IPS-18a (cell line): ENCODE measurements at regions not wholly inside any gene's neighbourhood (a gene's known extent, or its start where the extent isn't known, plus 50 kb on each side); places are given as distances from the start of the nearest gene placed in this dataset.

ENCODE experiments used
- H3K27ac ChIP-seq: one replicate; pipeline ENCODE4 v1.5.1; 2013; ENCODE audit warnings: low read length
- H3K27me3 ChIP-seq: one replicate; pipeline ENCODE4 v1.6.1; 2013; ENCODE audit warnings: mild to moderate bottlenecking, low read length; ENCODE audit not compliant: control insufficient read depth, insufficient read depth
- H3K36me3 ChIP-seq: one replicate; pipeline ENCODE4 v1.6.1; 2013; ENCODE audit warnings: low read depth, low read length; ENCODE audit not compliant: control insufficient read depth
- H3K4me1 ChIP-seq: one replicate; pipeline ENCODE4 v1.6.1; 2013; ENCODE audit warnings: low read depth, low read length; ENCODE audit not compliant: control insufficient read depth
- H3K4me3 ChIP-seq: one replicate; pipeline ENCODE4 v1.5.1; 2013; ENCODE audit warnings: low read length
- H3K9ac ChIP-seq: one replicate; pipeline ENCODE4 v1.6.1; 2013; ENCODE audit warnings: mild to moderate bottlenecking, low read length, moderate library complexity
- H3K9me3 ChIP-seq: one replicate; pipeline ENCODE4 v1.6.1; 2013; ENCODE audit warnings: low read depth, low read length; ENCODE audit not compliant: control insufficient read depth

DNA sequence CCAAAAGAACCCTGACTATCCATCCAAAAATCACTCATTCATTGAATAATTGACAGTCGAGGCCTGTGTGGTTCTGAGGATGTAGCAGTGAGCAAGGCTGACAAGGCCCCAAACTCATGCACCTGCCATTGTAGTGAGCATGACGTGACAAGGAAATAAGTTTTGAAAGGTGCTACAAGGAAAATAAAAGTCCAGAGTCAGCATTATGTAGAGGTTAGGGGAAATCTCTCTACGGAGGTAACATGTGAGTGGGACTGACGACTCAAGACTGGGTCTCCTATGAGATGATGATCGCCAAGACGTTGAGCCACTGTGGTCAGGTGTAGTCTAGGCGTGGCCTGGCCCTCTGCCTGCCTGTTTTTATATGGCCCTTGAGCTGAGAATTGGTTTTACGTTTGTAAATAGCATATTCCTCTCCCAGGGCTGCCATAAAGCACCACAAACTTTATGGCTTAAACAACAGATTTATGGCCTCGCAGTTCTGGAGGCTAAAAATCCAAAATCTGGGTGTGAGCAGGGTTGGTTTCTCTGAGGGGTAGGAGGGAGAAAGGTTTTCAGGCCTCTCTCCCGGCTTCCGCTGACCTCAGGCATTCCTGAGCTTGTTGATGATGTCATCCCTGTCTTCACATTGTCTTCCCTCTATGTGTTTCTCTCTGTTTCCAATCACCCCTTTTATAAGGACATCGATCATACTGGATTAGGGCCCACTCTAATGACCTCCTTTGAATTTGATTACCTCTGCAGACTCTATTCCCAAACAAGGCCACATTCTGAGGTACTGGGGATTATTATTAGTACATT, 206.4 kb upstream of the EGFLAM start:
- Histone ChIP-seq H3K9me3 (no peaks in the 10 kb centered on the region), H3K36me3 (no peaks in the 10 kb centered on the region), H3K27me3 (no peaks in the 10 kb centered on the region), H3K9ac (no peak overlapping the region), H3K4me3 (no peak overlapping the region), H3K4me1 (no peaks in the 10 kb centered on the region), H3K27ac (no peak overlapping the region)

DNA sequence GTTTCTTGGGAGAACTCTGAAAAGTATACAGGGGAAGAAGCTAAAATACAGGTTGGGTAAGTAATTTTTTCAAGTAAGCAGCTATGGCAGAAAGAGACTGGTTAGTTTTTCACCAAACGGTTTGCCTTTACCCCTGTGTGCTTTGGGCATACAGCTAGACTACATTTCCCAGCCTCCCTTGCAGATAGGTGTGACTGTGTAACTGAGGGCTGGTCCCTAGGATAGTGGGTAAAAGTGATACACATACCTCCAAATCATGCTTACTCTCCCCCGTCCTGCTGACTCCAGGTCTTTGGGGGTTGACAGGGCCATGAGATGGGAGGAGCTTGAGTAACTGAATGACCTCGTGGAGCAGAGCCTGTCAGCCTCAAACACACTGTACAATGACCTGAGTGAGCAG, 208.6 kb upstream of the GDNF start:
- Histone ChIP-seq H3K4me1 (no peaks in the 10 kb centered on the region), H3K4me3 (no peak overlapping the region), H3K36me3 (no peaks in the 10 kb centered on the region), H3K9me3 (no peaks in the 10 kb centered on the region), H3K27ac (no peak overlapping the region), H3K9ac (no peak overlapping the region), H3K27me3 (no peaks in the 10 kb centered on the region)

- H3K4me3 ChIP-seq, result no peak overlapping the region
- H3K9ac ChIP-seq, result no peak overlapping the region
- H3K27me3 ChIP-seq, result no peaks in the 10 kb centered on the region
- H3K36me3 ChIP-seq, result no peaks in the 10 kb centered on the region
- no peaks in the 10 kb centered on the region for H3K4me1 ChIP-seq
- no peaks in the 10 kb centered on the region for H3K9me3 ChIP-seq
- no peak overlapping the region for H3K27ac ChIP-seq
These were observed 206.3 kb upstream of the GDNF start for GRCh38 chr5:38046103-38046502.

- Histone ChIP-seq H3K27me3 (no peaks in the 10 kb centered on the region), H3K9ac (no peak overlapping the region), H3K9me3 (no peaks in the 10 kb centered on the region), H3K27ac (no peak overlapping the region), H3K4me1 (no peaks in the 10 kb centered on the region), H3K36me3 (no peaks in the 10 kb centered on the region), H3K4me3 (no peak overlapping the region)
These were observed 205.6 kb upstream of the GDNF start for GRCh38 chr5:38045446-38045845.

- no peaks in the 10 kb centered on the region for H3K36me3 ChIP-seq
- H3K9ac ChIP-seq, result no peak overlapping the region
- no peaks in the 10 kb centered on the region for H3K4me1 ChIP-seq
- H3K4me3 ChIP-seq, result no peak overlapping the region
- H3K9me3 ChIP-seq, result no peaks in the 10 kb centered on the region
- H3K27me3 ChIP-seq, result no peaks in the 10 kb centered on the region
- no peak overlapping the region for H3K27ac ChIP-seq
These were observed 200.0 kb upstream of the GDNF start for GRCh38 chr5:38039826-38040225.

DNA sequence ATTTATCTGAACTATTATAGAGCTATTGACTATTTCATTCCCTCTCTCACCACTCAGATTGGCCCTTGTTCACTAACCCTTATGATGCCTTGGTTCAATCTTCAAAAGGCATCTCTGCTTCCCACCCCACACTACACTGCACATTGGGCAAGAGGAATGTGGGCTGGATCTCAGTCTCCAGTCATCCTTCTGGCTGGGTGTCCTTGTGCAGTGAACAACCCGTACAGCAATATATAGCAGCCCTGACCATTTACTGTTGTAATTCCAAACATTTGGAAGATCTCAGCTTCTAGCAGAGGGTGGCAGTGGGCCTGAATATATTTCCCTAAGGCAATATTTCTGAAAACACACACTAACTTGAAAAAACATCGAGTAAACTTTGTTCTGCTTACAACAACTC, 199.2 kb upstream of the GDNF start:
- Histone ChIP-seq H3K27ac (no peak overlapping the region), H3K9ac (no peak overlapping the region), H3K4me3 (no peak overlapping the region), H3K9me3 (no peaks in the 10 kb centered on the region), H3K36me3 (no peaks in the 10 kb centered on the region), H3K27me3 (no peaks in the 10 kb centered on the region), H3K4me1 (no peaks in the 10 kb centered on the region)

DNA sequence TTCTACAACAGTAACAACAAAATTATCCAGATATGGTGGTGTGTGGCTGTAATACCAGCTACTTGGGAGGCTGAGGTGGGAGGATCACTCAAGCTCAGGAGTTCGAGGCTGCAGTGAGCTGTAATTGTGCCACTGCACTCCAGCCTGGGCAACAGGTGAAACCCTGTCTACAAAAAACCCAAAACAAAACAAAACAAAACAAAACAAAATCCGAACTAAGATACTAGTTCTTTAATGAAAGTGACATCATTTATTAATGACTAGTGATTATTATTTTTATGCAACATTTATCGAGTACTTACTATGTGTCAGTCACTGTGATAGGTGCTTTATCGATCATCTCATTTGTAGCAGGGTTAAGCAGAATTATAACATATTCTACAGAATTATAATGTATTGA, 196.9 kb upstream of the GDNF start:
- no peaks in the 10 kb centered on the region for H3K36me3 ChIP-seq
- no peaks in the 10 kb centered on the region for H3K27me3 ChIP-seq
- no peak overlapping the region for H3K9ac ChIP-seq
- no peak overlapping the region for H3K27ac ChIP-seq
- H3K9me3 ChIP-seq, result no peaks in the 10 kb centered on the region
- H3K4me3 ChIP-seq, result no peak overlapping the region
- no peaks in the 10 kb centered on the region for H3K4me1 ChIP-seq

DNA sequence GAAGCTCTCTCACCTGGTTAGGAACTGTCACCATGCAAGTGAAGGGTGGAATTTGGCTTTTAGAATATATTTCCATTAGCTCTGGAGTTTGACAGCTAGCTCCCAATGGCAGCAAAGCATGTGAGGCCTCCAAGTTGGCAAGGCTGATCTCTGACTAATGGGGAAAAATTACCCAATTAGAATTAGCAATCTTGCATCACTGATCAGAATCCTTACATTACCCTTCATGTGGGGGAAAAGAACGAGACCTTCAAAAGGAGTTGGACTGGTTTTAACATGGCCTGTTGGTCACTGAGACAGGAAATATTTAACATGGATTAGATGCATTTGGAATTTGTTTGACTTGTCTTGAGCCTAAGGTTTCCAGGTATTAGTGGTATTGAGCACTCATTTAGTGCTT, 192.3 kb upstream of the GDNF start:
- H3K9ac ChIP-seq, result no peak overlapping the region
- H3K27ac ChIP-seq, result no peak overlapping the region
- no peaks in the 10 kb centered on the region for H3K27me3 ChIP-seq
- H3K9me3 ChIP-seq, result no peaks in the 10 kb centered on the region
- no peak overlapping the region for H3K4me3 ChIP-seq
- no peaks in the 10 kb centered on the region for H3K4me1 ChIP-seq
- no peaks in the 10 kb centered on the region for H3K36me3 ChIP-seq

- H3K4me3 ChIP-seq, result no peak overlapping the region
- no peaks in the 10 kb centered on the region for H3K4me1 ChIP-seq
- H3K9ac ChIP-seq, result no peak overlapping the region
- H3K27ac ChIP-seq, result no peak overlapping the region
- H3K27me3 ChIP-seq, result no peaks in the 10 kb centered on the region
- no peaks in the 10 kb centered on the region for H3K9me3 ChIP-seq
- no peaks in the 10 kb centered on the region for H3K36me3 ChIP-seq
These were observed 191.5 kb upstream of the GDNF start for GRCh38 chr5:38031304-38031703.

- no peak overlapping the region for H3K4me3 ChIP-seq
- H3K9me3 ChIP-seq, result no peaks in the 10 kb centered on the region
- H3K9ac ChIP-seq, result no peak overlapping the region
- H3K27ac ChIP-seq, result no peak overlapping the region
- H3K27me3 ChIP-seq, result no peaks in the 10 kb centered on the region
- H3K4me1 ChIP-seq, result no peaks in the 10 kb centered on the region
- no peaks in the 10 kb centered on the region for H3K36me3 ChIP-seq
These were observed 189.7 kb upstream of the GDNF start for GRCh38 chr5:38029397-38030065.

DNA sequence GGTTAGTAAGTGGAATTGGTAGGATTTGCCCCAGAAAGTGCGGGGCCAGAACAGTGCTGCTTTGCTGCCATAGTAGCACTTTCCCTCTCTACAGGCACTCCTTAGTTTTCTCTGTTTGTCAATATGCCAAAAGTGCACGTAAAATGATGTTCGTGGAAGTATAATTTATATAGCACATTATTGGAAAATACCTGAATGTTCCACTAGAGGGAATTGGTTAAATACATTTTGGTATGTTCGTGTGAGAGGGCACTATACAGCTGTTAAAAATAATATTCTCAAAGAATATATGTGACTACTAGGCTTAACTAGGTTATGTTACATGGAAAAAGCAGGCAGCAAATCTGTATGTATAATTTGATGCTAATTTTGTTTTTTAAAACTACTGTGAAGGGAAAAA, 184.0 kb upstream of the GDNF start:
- H3K27me3 ChIP-seq, result no peaks in the 10 kb centered on the region
- no peaks in the 10 kb centered on the region for H3K4me1 ChIP-seq
- H3K9me3 ChIP-seq, result no peaks in the 10 kb centered on the region
- H3K27ac ChIP-seq, result no peak overlapping the region
- no peak overlapping the region for H3K4me3 ChIP-seq
- no peak overlapping the region for H3K9ac ChIP-seq
- H3K36me3 ChIP-seq, result no peaks in the 10 kb centered on the region

GRCh38 chr5:38023371-38023770, 183.5 kb upstream of the GDNF start:
- H3K4me3 ChIP-seq, result no peak overlapping the region
- H3K4me1 ChIP-seq, result no peaks in the 10 kb centered on the region
- H3K36me3 ChIP-seq, result no peaks in the 10 kb centered on the region
- no peak overlapping the region for H3K9ac ChIP-seq
- no peaks in the 10 kb centered on the region for H3K27me3 ChIP-seq
- H3K27ac ChIP-seq, result no peak overlapping the region
- H3K9me3 ChIP-seq, result no peaks in the 10 kb centered on the region
